ENCODE measurements at regions not wholly inside any gene's neighbourhood (a gene's known extent, or its start where the extent isn't known, plus 50 kb on each side); places are given as distances from the start of the nearest gene placed in this dataset.

- TF ChIP-seq, protein P1, sequence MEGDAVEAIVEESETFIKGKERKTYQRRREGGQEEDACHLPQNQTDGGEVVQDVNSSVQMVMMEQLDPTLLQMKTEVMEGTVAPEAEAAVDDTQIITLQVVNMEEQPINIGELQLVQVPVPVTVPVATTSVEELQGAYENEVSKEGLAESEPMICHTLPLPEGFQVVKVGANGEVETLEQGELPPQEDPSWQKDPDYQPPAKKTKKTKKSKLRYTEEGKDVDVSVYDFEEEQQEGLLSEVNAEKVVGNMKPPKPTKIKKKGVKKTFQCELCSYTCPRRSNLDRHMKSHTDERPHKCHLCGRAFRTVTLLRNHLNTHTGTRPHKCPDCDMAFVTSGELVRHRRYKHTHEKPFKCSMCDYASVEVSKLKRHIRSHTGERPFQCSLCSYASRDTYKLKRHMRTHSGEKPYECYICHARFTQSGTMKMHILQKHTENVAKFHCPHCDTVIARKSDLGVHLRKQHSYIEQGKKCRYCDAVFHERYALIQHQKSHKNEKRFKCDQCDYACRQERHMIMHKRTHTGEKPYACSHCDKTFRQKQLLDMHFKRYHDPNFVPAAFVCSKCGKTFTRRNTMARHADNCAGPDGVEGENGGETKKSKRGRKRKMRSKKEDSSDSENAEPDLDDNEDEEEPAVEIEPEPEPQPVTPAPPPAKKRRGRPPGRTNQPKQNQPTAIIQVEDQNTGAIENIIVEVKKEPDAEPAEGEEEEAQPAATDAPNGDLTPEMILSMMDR (conservative IDR thresholded peaks at IDR 0.05 in 1 of 2, IDR thresholded peaks at IDR 0.05 in 1 of 2; ENCODE audit: low read depth in 1 of 2, low read length in 2 of 2): no peak
- no peak for TF ChIP-seq EZH2 (IDR thresholded peaks at IDR 0.05; ENCODE audit: low read length, missing control alignments)
Measured at GRCh38 chr10:107440741-107441140, 276.2 kb upstream of the SORCS1 start.

Measured in fibroblast of lung (primary cell).